ENCODE measurements at regions not wholly inside any gene's neighbourhood (a gene's known extent, or its start where the extent isn't known, plus 50 kb on each side); places are given as distances from the start of the nearest gene placed in this dataset.

GRCh38 chr17:68789203-68789962 lies 165.8 kb downstream of the ABCA8 start:
- WGBS, result 93% methylated on average over 2 of the region's 2 CpGs
- no peaks in the 10 kb centered on the region for H3K9me3 ChIP-seq
- no peaks in the 10 kb centered on the region for H3K4me1 ChIP-seq (replicated peaks)
- TF ChIP-seq POLR2A (IDR thresholded peaks at IDR 0.05) (no peak), POLR2AphosphoS5 (IDR thresholded peaks at IDR 0.05) (no peak), CTCF (IDR thresholded peaks at IDR 0.05) (no peak)
- no peak for DNase-seq (ENCODE audit: low spot score)
- H3K4me3 ChIP-seq, result no peak overlapping the region
- H3K36me3 ChIP-seq, result no peaks in the 10 kb centered on the region
- intact Hi-C loops (cut with DNase I), result no loop called here
- H3K27ac ChIP-seq, result no peak overlapping the region
- H3K27me3 ChIP-seq (replicated peaks; ENCODE audit: insufficient read depth), result no peaks in the 10 kb centered on the region

GRCh38 chr17:68785565-68786486 lies 169.4 kb downstream of the ABCA8 start:
- DNase-seq (ENCODE audit: low spot score), result no peak
- 90% methylated on average over 7 of the region's 7 CpGs for WGBS
- Histone ChIP-seq H3K27ac (no peak overlapping the region), H3K4me1 (replicated peaks) (no peaks in the 10 kb centered on the region), H3K36me3 (no peaks in the 10 kb centered on the region), H3K9me3 (no peaks in the 10 kb centered on the region), H3K4me3 (no peak overlapping the region), H3K27me3 (replicated peaks; ENCODE audit: insufficient read depth) (no peaks in the 10 kb centered on the region)
- TF ChIP-seq POLR2A (IDR thresholded peaks at IDR 0.05) (no peak), POLR2AphosphoS5 (IDR thresholded peaks at IDR 0.05) (no peak), CTCF (IDR thresholded peaks at IDR 0.05) (no peak)
- intact Hi-C loops (cut with DNase I), result no loop called here

- intact Hi-C loops (cut with DNase I), result no loop called here
- Histone ChIP-seq H3K27me3 (replicated peaks; ENCODE audit: insufficient read depth) (no peaks in the 10 kb centered on the region), H3K27ac (no peak overlapping the region), H3K36me3 (no peaks in the 10 kb centered on the region), H3K9me3 (no peaks in the 10 kb centered on the region), H3K4me3 (no peak overlapping the region), H3K4me1 (replicated peaks) (no peaks in the 10 kb centered on the region)
- TF ChIP-seq CTCF (IDR thresholded peaks at IDR 0.05) (no peak), POLR2A (IDR thresholded peaks at IDR 0.05) (no peak), POLR2AphosphoS5 (IDR thresholded peaks at IDR 0.05) (no peak)
- DNase-seq (ENCODE audit: low spot score), result no peak
- 35% methylated on average over 3 of the region's 3 CpGs for WGBS
These were observed 170.8 kb downstream of the ABCA8 start for GRCh38 chr17:68784431-68784830.

GRCh38 chr17:68783861-68784260 lies 171.3 kb downstream of the ABCA8 start:
- intact Hi-C loops (cut with DNase I), result no loop called here
- no peak for DNase-seq (ENCODE audit: low spot score)
- Histone ChIP-seq H3K27me3 (replicated peaks; ENCODE audit: insufficient read depth) (no peaks in the 10 kb centered on the region), H3K27ac (no peak overlapping the region), H3K4me3 (no peak overlapping the region), H3K4me1 (replicated peaks) (no peaks in the 10 kb centered on the region), H3K9me3 (no peaks in the 10 kb centered on the region), H3K36me3 (no peaks in the 10 kb centered on the region)
- WGBS, result 57% methylated on average over 4 of the region's 4 CpGs
- TF ChIP-seq POLR2AphosphoS5 (IDR thresholded peaks at IDR 0.05) (no peak), POLR2A (IDR thresholded peaks at IDR 0.05) (no peak), CTCF (IDR thresholded peaks at IDR 0.05) (no peak)
